ENCODE measurements at regions not wholly inside any gene's neighbourhood (a gene's known extent, or its start where the extent isn't known, plus 50 kb on each side); places are given as distances from the start of the nearest gene placed in this dataset.

GRCh38 chr16:9480503-9480902, 389.1 kb downstream of the HAPSTR1 start:
- DNase-seq (ENCODE audit: low read depth in 2 of 2) = no peak

GRCh38 chr16:9481747-9482730, 390.6 kb downstream of the HAPSTR1 start:
- DNase-seq (ENCODE audit: low read depth in 2 of 2) = no peak
- no peak overlapping the region for H3K4me3 ChIP-seq (replicated peaks in 1 of 2; ENCODE audit: low read depth in 2 of 2, low read length in 2 of 2)
- no peak for TF ChIP-seq CTCF (IDR thresholded peaks at IDR 0.05; ENCODE audit: low read depth, low read length)

More at GRCh38 chr16:9480503-9480902, 389.1 kb downstream of the HAPSTR1 start:
- no peak for TF ChIP-seq CTCF (IDR thresholded peaks at IDR 0.05; ENCODE audit: low read depth, low read length)
- no peak overlapping the region for H3K4me3 ChIP-seq (replicated peaks in 1 of 2; ENCODE audit: low read depth in 2 of 2, low read length in 2 of 2)

- no peak overlapping the region for H3K4me3 ChIP-seq (replicated peaks in 1 of 2; ENCODE audit: low read depth in 2 of 2, low read length in 2 of 2)
- no peak for DNase-seq (ENCODE audit: low read depth in 2 of 2)
- no peak for TF ChIP-seq CTCF (IDR thresholded peaks at IDR 0.05; ENCODE audit: low read depth, low read length)
Observed at GRCh38 chr16:9484426-9484825, 393.0 kb downstream of the HAPSTR1 start.

GRCh38 chr16:9484881-9485280, 393.4 kb downstream of the HAPSTR1 start:
- no peak for DNase-seq (ENCODE audit: low read depth in 2 of 2)
- TF ChIP-seq CTCF (IDR thresholded peaks at IDR 0.05; ENCODE audit: low read depth, low read length) = no peak
- no peak overlapping the region for H3K4me3 ChIP-seq (replicated peaks in 1 of 2; ENCODE audit: low read depth in 2 of 2, low read length in 2 of 2)

GRCh38 chr16:9489835-9490467, 398.5 kb downstream of the HAPSTR1 start:
- no peak for DNase-seq (ENCODE audit: low read depth in 2 of 2)
- no peak for TF ChIP-seq CTCF (IDR thresholded peaks at IDR 0.05; ENCODE audit: low read depth, low read length)
- no peak overlapping the region for H3K4me3 ChIP-seq (replicated peaks in 1 of 2; ENCODE audit: low read depth in 2 of 2, low read length in 2 of 2)

- TF ChIP-seq CTCF (IDR thresholded peaks at IDR 0.05; ENCODE audit: low read depth, low read length) = no peak
- DNase-seq (ENCODE audit: low read depth in 2 of 2) = no peak
- no peak overlapping the region for H3K4me3 ChIP-seq (replicated peaks in 1 of 2; ENCODE audit: low read depth in 2 of 2, low read length in 2 of 2)
Observed at GRCh38 chr16:9495824-9496223, 404.4 kb downstream of the HAPSTR1 start.
